Bronchial epithelial cell (primary cell): ENCODE measurements at regions not wholly inside any gene's neighbourhood (a gene's known extent, or its start where the extent isn't known, plus 50 kb on each side); places are given as distances from the start of the nearest gene placed in this dataset.
A peak's percentile ranks its signal among the peaks of the same experiment; 100 is the strongest.

ENCODE experiments used
- DNase-seq: peaks from one replicate; pipeline ENCODE4 v3.0.0-alpha.2; 2010; ENCODE audit warnings: low read depth
- FAIRE-seq: peaks from 2 replicates; lab custom pipeline; 2011; peaks lifted over from hg19 to GRCh38; lab: Jason Lieb, UNC
- H3K27me3 ChIP-seq: 2 replicates; pipeline ENCODE4 v1.5.1; 2011; ENCODE audit warnings: low read length; ENCODE audit not compliant: control insufficient read depth, insufficient read depth
- H3K36me3 ChIP-seq: 2 replicates; pipeline ENCODE4 v1.5.1; 2011; ENCODE audit warnings: low read length; ENCODE audit not compliant: control insufficient read depth, insufficient read depth
- H3K4me3 ChIP-seq: 2 replicates; pipeline ENCODE4 v1.5.1; 2011; ENCODE audit warnings: mild to moderate bottlenecking, low read depth, low read length, control low read depth
- TF ChIP-seq, protein P1 (sequence below): IDR thresholded peaks from 2 replicates; pipeline ENCODE4 v1.5.1; 2011; ENCODE audit warnings: mild to moderate bottlenecking, moderate library complexity, low read length, control low read depth, inconsistent platforms; ENCODE audit not compliant: insufficient read depth, severe bottlenecking

DNA sequence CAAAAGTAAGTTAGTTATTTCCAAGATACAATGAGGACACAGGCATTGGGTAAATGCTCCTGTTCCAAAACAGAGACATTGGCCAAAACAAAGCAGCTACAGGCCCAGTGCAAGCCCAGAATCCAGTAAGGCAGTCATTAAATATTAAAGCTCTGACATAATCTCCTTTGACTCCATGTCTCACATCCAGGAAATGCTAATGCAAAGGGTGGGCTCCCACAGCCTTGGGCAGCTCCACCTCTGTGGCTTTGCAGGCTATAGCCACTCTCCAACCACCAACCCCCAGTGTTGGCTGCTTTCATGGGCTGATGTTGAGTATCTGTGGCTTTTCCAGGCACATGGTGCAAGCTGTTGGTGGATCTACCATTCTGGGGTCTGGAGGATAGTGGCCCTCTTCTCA is 733.4 kb upstream of the SOX9 start:
- DNase-seq (no peak), FAIRE-seq (no peak)
- H3K36me3 ChIP-seq: no peaks in the 10 kb centered on the region
- no peaks in the 10 kb centered on the region for H3K27me3 ChIP-seq
- no peak overlapping the region for H3K4me3 ChIP-seq
- TF ChIP-seq, protein P1, sequence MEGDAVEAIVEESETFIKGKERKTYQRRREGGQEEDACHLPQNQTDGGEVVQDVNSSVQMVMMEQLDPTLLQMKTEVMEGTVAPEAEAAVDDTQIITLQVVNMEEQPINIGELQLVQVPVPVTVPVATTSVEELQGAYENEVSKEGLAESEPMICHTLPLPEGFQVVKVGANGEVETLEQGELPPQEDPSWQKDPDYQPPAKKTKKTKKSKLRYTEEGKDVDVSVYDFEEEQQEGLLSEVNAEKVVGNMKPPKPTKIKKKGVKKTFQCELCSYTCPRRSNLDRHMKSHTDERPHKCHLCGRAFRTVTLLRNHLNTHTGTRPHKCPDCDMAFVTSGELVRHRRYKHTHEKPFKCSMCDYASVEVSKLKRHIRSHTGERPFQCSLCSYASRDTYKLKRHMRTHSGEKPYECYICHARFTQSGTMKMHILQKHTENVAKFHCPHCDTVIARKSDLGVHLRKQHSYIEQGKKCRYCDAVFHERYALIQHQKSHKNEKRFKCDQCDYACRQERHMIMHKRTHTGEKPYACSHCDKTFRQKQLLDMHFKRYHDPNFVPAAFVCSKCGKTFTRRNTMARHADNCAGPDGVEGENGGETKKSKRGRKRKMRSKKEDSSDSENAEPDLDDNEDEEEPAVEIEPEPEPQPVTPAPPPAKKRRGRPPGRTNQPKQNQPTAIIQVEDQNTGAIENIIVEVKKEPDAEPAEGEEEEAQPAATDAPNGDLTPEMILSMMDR: no peak

DNA sequence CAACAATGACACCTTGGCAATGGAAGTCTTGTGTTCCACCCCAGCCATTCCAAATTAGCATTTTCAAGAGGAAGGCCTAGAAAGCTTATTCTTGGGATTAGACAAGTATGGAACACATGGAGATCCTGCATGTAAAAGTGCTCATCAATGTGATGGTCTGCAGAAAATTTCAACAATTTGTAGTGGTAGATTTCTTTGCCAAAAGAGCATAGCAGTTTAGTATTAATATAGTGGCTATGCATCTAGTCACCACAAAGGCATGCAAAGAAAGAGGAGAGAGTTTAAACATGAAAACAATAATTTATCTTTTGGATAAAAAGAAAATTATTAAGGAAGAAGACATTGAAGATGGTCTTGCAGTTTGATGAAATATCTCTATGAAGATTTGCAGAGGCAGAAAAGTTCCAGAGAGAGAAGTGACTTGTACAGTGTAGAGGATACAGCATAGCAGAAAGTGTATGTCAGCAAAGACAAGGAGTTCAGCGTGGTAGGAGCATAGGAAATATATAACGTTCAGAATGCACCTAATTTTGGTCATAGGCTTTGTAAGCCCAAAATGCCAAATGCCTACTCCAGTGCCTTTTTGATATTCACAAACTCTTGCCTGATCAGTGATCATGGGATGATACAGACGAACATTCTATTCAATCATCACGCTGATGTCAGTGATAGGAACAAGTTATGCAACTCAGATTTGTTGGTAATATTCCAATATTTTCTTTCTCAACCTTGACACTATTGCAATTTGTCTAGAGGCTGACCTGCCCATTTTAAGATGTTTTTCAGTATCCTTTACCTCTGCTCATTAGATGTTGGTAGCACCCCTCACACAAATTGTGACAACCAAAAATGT is 727.9 kb upstream of the SOX9 start:
- TF ChIP-seq, protein P1: no peak
- FAIRE-seq (no peak), DNase-seq (peak; percentile 22)
- Histone ChIP-seq H3K4me3 (no peak overlapping the region), H3K27me3 (no peaks in the 10 kb centered on the region), H3K36me3 (no peaks in the 10 kb centered on the region)

DNA sequence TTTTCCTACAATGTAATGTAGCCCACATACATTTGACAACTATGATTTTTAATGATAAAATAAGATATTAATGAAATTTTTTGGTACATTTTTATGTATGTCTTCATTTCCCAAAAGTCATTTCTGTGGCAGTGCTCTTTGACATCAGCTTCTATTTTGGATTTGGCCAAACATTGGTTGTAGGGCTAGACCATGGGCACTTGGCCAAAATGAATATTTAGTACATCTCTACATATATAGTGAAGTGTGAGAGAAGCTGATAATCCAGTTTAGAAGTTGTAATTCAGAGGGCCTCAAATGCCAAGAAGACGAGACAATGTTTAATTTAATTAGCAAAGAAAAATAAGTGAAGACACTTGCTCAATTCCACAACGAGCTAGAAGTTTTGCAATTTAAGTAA is 724.9 kb upstream of the SOX9 start:
- FAIRE-seq (no peak), DNase-seq (no peak)
- no peak overlapping the region for H3K4me3 ChIP-seq
- no peaks in the 10 kb centered on the region for H3K27me3 ChIP-seq
- TF ChIP-seq, protein P1: no peak
- no peaks in the 10 kb centered on the region for H3K36me3 ChIP-seq

DNA sequence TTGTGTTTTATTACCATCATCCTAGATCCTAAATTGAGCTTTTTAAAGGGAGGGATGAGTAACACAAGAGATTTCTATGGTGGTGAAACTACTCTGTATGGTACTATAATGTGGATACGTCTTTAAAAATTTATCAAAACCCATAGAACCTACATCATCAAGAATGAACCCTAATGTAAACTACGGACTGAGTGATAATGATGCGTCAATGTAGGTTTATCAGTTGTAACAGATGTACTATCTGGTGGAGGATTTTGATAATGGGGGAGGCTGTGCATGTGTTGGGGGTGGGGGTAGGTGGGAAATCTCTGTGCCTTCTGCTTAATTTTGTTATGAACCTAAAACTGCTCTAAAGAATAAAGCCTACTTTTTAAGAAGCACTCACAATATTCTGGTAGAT is 724.1 kb upstream of the SOX9 start:
- Histone ChIP-seq H3K36me3 (no peaks in the 10 kb centered on the region), H3K27me3 (no peaks in the 10 kb centered on the region), H3K4me3 (no peak overlapping the region)
- DNase-seq (no peak), FAIRE-seq (no peak)
- TF ChIP-seq, protein P1: no peak

DNA sequence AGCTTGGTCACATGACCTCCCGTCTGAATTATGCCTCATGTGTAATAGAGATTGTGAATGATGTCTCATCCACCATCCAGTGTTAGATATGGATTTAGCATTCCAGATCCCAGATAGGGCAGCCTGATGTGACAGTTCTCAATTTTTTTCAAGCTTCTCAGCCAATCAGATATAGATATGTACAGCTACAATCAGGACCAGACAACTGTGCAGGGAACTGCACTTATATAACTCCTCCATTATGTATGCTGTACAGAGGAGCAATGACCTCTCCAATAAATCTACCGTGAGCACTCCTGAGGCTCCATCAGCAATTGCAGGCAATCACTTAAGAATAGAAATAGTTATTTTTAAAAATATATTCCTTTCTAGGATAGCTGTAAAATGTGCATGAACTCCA is 722.8 kb upstream of the SOX9 start:
- Histone ChIP-seq H3K36me3 (no peaks in the 10 kb centered on the region), H3K4me3 (no peak overlapping the region), H3K27me3 (no peaks in the 10 kb centered on the region)
- no peak for DNase-seq
- TF ChIP-seq, protein P1: no peak
- no peak for FAIRE-seq
